GM19463 (cell line): ENCODE measurements at regions not wholly inside any gene's neighbourhood (a gene's known extent, or its start where the extent isn't known, plus 50 kb on each side); places are given as distances from the start of the nearest gene placed in this dataset.
"Not testable (repeated sequence)": the region's sequence is repeated elsewhere in the genome, so short reads cannot be mapped to it uniquely, and the experiment has no call there.

ENCODE experiments used
- ATAC-seq: cut with Tn5 transposase; IDR thresholded peaks from one replicate; pipeline ENCODE4 v1.9.1; 2021; ENCODE audit warnings: mild to moderate bottlenecking, moderate library complexity; ENCODE audit not compliant: unreplicated experiment

GRCh38 chr7:84941936-84942335 lies 244.9 kb downstream of the SEMA3D start:
- ATAC-seq = no peak

- no peak for ATAC-seq
These were observed 245.6 kb downstream of the SEMA3D start for GRCh38 chr7:84941291-84941690.

GRCh38 chr7:84939888-84940287 lies 247.0 kb downstream of the SEMA3D start:
- ATAC-seq = no peak

GRCh38 chr7:84939442-84939841 lies 247.4 kb downstream of the SEMA3D start:
- ATAC-seq = no peak

GRCh38 chr7:84924353-84924752 lies 262.5 kb downstream of the SEMA3D start:
- ATAC-seq = no peak

GRCh38 chr7:84923348-84923747 lies 263.5 kb downstream of the SEMA3D start:
- ATAC-seq = no peak

- no peak for ATAC-seq
These were observed 265.7 kb downstream of the SEMA3D start for GRCh38 chr7:84921154-84921553.

GRCh38 chr7:84916973-84917372 lies 269.9 kb downstream of the SEMA3D start:
- ATAC-seq = not testable (repeated sequence)

GRCh38 chr7:84916161-84916560 lies 270.7 kb downstream of the SEMA3D start:
- ATAC-seq = no peak

- no peak for ATAC-seq
These were observed 272.3 kb downstream of the SEMA3D start for GRCh38 chr7:84914598-84914997.

GRCh38 chr7:84913731-84914130 lies 273.1 kb downstream of the SEMA3D start:
- ATAC-seq = no peak

- no peak for ATAC-seq
These were observed 273.7 kb downstream of the SEMA3D start for GRCh38 chr7:84912993-84913635.

- ATAC-seq = no peak
These were observed 274.3 kb downstream of the SEMA3D start for GRCh38 chr7:84912537-84912936.

GRCh38 chr7:84912018-84912417 lies 274.8 kb downstream of the SEMA3D start:
- no peak for ATAC-seq

GRCh38 chr7:84911077-84911476 lies 275.8 kb downstream of the SEMA3D start:
- ATAC-seq = no peak

- not testable (repeated sequence) for ATAC-seq
These were observed 276.5 kb downstream of the SEMA3D start for GRCh38 chr7:84910322-84910721.

- ATAC-seq = no peak
These were observed 278.6 kb downstream of the SEMA3D start for GRCh38 chr7:84908196-84908793.

GRCh38 chr7:84906889-84907288 lies 280.0 kb downstream of the SEMA3D start:
- no peak for ATAC-seq

GRCh38 chr7:84904561-84904960 lies 282.3 kb downstream of the SEMA3D start:
- no peak for ATAC-seq

- ATAC-seq = no peak
These were observed 285.5 kb downstream of the SEMA3D start for GRCh38 chr7:84901366-84901765.

GRCh38 chr7:84900215-84900614 lies 286.6 kb downstream of the SEMA3D start:
- ATAC-seq = no peak

GRCh38 chr7:84895563-84895962 lies 291.3 kb downstream of the SEMA3D start:
- no peak for ATAC-seq

GRCh38 chr7:84883570-84883969 lies 303.3 kb downstream of the SEMA3D start:
- ATAC-seq = not testable (repeated sequence)
